GM21619 (cell line): ENCODE measurements at regions not wholly inside any gene's neighbourhood (a gene's known extent, or its start where the extent isn't known, plus 50 kb on each side); places are given as distances from the start of the nearest gene placed in this dataset.
"Not testable (repeated sequence)": the region's sequence is repeated elsewhere in the genome, so short reads cannot be mapped to it uniquely, and the experiment has no call there.

Experiments
- ATAC-seq: cut with Tn5 transposase; IDR thresholded peaks from one replicate; pipeline ENCODE4 v1.9.1; 2021; ENCODE audit not compliant: unreplicated experiment

GRCh38 chrX:94814216-94814615, 1140.2 kb downstream of the FAM133A start:
- no peak for ATAC-seq

- ATAC-seq, result no peak
Observed at GRCh38 chrX:94830717-94831116, 1156.7 kb downstream of the FAM133A start.

GRCh38 chrX:94831364-94831763, 1157.4 kb downstream of the FAM133A start:
- no peak for ATAC-seq

- no peak for ATAC-seq
Observed at GRCh38 chrX:94834226-94834625, 1160.2 kb downstream of the FAM133A start.

- no peak for ATAC-seq
Observed at GRCh38 chrX:94850811-94851210, 1176.8 kb downstream of the FAM133A start.

GRCh38 chrX:94854251-94854650, 1180.2 kb downstream of the FAM133A start:
- ATAC-seq, result no peak

GRCh38 chrX:94862470-94862869, 1188.5 kb downstream of the FAM133A start:
- ATAC-seq, result not testable (repeated sequence)

GRCh38 chrX:94871640-94872039, 1197.6 kb downstream of the FAM133A start:
- no peak for ATAC-seq

- no peak for ATAC-seq
Observed at GRCh38 chrX:94901849-94902248, 1227.8 kb downstream of the FAM133A start.

GRCh38 chrX:94908171-94908570, 1234.2 kb downstream of the FAM133A start:
- ATAC-seq, result no peak

- no peak for ATAC-seq
Observed at GRCh38 chrX:94908648-94909047, 1234.6 kb downstream of the FAM133A start.

- no peak for ATAC-seq
Observed at GRCh38 chrX:94914235-94914634, 1240.2 kb downstream of the FAM133A start.

- ATAC-seq, result no peak
Observed at GRCh38 chrX:94932278-94932965, 1258.4 kb downstream of the FAM133A start.

- ATAC-seq, result no peak
Observed at GRCh38 chrX:94936722-94937121, 1262.7 kb downstream of the FAM133A start.

GRCh38 chrX:94937491-94937890, 1263.5 kb downstream of the FAM133A start:
- ATAC-seq, result no peak

GRCh38 chrX:94942603-94943002, 1268.6 kb downstream of the FAM133A start:
- no peak for ATAC-seq

- ATAC-seq, result not testable (repeated sequence)
Observed at GRCh38 chrX:94946137-94946536, 1272.1 kb downstream of the FAM133A start.

GRCh38 chrX:94961730-94962129, 1287.7 kb downstream of the FAM133A start:
- no peak for ATAC-seq

- no peak for ATAC-seq
Observed at GRCh38 chrX:94977562-94977961, 1303.6 kb downstream of the FAM133A start.

GRCh38 chrX:94977986-94978385, 1304.0 kb downstream of the FAM133A start:
- no peak for ATAC-seq
